Duodenal mucosa (tissue), 2 donors: ENCODE measurements at regions not wholly inside any gene's neighbourhood (a gene's known extent, or its start where the extent isn't known, plus 50 kb on each side); places are given as distances from the start of the nearest gene placed in this dataset.

ENCODE experiments used
- H3K27ac ChIP-seq: one replicate; pipeline ENCODE4 v1.7.0; 2013; ENCODE audit warnings: low read depth, low read length
- H3K27me3 ChIP-seq, 2 donors: one replicate each; pipeline ENCODE4 v1.7.0; 2013; ENCODE audit warnings: low read length in 2 of 2, control low read depth in 1 of 2; ENCODE audit not compliant: insufficient read depth in 2 of 2, control insufficient read depth in 1 of 2
- H3K36me3 ChIP-seq, 2 donors: one replicate each; pipeline ENCODE4 v1.7.0; 2013; ENCODE audit warnings: low read length in 2 of 2, control low read depth in 1 of 2; ENCODE audit not compliant: insufficient read depth in 2 of 2, control insufficient read depth in 1 of 2
- H3K4me1 ChIP-seq, 2 donors: one replicate each; pipeline ENCODE4 v1.7.0; 2013; ENCODE audit warnings: low read length in 2 of 2, control low read depth in 1 of 2; ENCODE audit not compliant: insufficient read depth in 2 of 2, control insufficient read depth in 1 of 2
- H3K4me3 ChIP-seq, 2 donors: one replicate each; pipeline ENCODE4 v1.7.0; 2013; ENCODE audit warnings: low read length in 2 of 2, low read depth in 1 of 2
- H3K9ac ChIP-seq, 2 donors: one replicate each; pipeline ENCODE4 v1.7.0; 2013; ENCODE audit warnings: low read length in 2 of 2, low read depth in 1 of 2
- H3K9me3 ChIP-seq, 2 donors: one replicate each; pipeline ENCODE4 v1.7.0; 2013; ENCODE audit warnings: low read length in 2 of 2, control low read depth in 1 of 2; ENCODE audit not compliant: control insufficient read depth in 1 of 2

DNA sequence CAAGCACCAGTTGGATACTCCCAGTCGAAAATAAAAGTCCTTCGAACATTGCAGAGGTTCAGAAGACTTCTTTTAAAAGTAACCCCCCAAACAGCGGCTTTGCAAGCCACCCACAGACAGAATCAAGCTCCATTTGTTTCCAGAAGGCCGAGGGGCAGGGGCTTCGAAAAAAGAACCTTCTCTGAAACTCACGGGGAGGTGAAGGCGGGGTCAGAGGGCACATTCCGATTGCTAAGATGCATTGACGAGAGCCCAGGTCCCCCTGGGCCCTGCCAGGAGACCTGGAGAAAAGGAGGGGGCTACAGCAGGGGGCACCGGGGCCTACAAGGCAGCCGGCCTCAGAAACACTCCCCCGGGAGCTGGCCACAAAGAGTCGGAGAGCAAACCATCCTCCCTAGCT, 306.8 kb downstream of the MN1 start:
- Histone ChIP-seq H3K4me1 (no peaks in the 10 kb centered on the region), H3K36me3 (no peaks in the 10 kb centered on the region), H3K27ac (no peak overlapping the region), H3K27me3 (no peaks in the 10 kb centered on the region), H3K9me3 (peaks cover 0 to 6% of the 10 kb centered on the region in 2 donors), H3K9ac (no peak overlapping the region), H3K4me3 (no peak overlapping the region)

- H3K4me1 ChIP-seq = no peaks in the 10 kb centered on the region
- H3K4me3 ChIP-seq = no peak overlapping the region
- H3K9ac ChIP-seq = no peak overlapping the region
- no peak overlapping the region for H3K27ac ChIP-seq
- H3K9me3 ChIP-seq = peaks cover 0 to 6% of the 10 kb centered on the region in 2 donors
- H3K27me3 ChIP-seq = no peaks in the 10 kb centered on the region
- H3K36me3 ChIP-seq = no peaks in the 10 kb centered on the region
Observed at GRCh38 chr22:27495325-27495724, 306.2 kb downstream of the MN1 start.

DNA sequence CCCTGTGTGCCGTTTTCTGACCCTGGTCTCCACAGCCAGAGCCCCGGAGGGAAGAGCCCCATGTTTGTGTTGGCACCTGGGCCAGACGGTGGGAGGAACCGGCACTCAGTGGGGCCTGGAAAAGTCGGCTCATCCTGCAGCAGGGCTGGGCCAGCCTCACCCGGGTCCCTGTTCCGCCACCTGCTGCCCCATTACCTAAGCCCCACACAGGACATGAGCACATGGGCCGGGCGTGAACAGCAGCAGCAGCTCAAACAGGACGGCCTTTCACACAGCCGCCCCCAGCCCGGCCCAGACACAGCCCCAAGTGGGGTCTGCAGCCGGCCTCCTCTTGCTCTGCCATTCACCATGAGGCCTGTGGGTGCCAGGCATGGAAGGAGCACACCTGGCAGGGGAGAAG, 302.4 kb downstream of the MN1 start:
- Histone ChIP-seq H3K4me3 (no peak overlapping the region), H3K4me1 (no peaks in the 10 kb centered on the region), H3K27ac (no peak overlapping the region), H3K27me3 (no peaks in the 10 kb centered on the region), H3K9ac (no peak overlapping the region), H3K36me3 (no peaks in the 10 kb centered on the region), H3K9me3 (no peaks in the 10 kb centered on the region)

DNA sequence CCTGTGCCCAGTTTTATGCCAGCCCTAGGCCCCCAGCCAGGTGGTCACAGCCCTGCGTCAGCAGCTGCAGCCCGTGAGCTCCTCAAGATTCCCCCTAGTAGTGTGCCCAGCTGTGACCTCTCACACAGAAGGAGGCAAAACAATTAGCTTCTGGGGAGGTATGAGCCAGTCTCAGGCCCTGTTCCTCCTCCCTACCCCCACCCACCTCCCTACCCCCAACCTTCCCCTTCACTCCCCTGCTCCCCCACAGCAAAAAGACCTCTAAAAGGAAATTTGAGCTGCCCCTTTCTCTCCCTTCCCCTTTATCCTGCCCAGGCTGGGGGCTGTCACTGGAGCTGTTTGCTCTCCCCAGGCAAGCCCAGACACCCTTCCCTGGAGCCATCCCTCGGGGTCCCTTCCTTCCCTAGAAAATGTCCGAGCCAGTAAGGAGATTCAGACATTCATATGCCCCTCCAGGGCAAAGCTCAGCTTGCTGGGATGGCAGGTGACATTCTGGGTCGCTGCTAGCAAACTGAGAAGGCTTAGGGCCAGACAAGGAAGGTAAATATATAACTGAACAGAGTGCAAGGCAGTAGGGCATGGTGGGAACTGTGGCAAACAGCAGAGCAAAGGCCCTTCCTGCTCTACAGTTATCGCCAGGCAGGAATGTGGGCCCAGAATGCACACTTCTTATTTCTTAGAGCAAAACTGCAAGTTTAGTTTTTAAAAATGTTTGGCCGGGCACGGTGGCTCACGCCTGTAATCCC, 300.2 kb downstream of the MN1 start:
- Histone ChIP-seq H3K4me3 (no peak overlapping the region), H3K9me3 (no peaks in the 10 kb centered on the region), H3K4me1 (no peaks in the 10 kb centered on the region), H3K27ac (no peak overlapping the region), H3K9ac (no peak overlapping the region), H3K27me3 (no peaks in the 10 kb centered on the region), H3K36me3 (no peaks in the 10 kb centered on the region)

GRCh38 chr22:27502327-27502726, 299.2 kb downstream of the MN1 start:
- Histone ChIP-seq H3K27me3 (no peaks in the 10 kb centered on the region), H3K4me1 (no peaks in the 10 kb centered on the region), H3K36me3 (no peaks in the 10 kb centered on the region), H3K4me3 (no peak overlapping the region), H3K27ac (no peak overlapping the region), H3K9me3 (no peaks in the 10 kb centered on the region), H3K9ac (no peak overlapping the region)

DNA sequence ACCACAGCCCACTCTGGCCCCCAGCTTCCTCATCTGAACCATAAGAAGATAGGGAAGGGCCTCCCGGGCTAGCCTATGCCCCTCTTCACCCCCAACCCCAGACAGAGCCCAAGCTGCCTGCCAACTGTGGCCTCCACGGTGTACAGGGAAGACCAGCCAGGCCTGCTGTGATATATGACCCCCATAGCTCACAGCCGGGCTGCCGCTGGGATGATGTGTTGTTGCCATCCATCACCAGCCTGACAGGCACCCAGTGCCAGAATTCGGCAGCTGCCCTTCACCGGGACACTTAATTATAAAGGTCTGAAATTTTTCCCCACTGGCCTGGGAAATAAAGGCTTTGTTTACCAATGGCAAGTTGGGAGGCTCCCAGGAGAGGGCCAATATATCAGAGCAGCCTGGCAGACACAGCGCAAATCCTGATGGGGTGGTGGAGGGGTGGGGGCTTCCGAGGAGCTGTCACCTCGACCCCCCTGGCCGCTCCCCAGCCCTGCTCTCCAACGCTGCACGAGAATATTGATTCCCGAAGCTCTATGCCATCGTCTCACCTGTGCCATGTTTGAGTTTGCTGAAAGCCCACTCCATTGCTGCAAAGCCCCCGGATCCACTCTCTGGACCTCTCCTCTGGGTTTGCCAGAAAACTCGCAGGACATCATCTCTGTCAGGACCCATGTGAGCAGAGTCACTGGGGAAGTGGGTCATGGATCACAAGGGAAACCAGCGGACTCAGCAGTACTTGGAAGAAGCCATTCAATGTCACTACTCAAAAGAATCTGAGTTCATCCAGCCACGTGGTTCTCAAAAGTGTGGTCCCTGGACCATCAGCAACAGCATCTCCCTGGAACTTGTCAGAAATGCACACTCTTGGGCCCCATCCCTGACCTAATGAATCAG, 296.9 kb downstream of the MN1 start:
- Histone ChIP-seq H3K4me3 (no peak overlapping the region), H3K4me1 (no peaks in the 10 kb centered on the region), H3K36me3 (no peaks in the 10 kb centered on the region), H3K27me3 (no peaks in the 10 kb centered on the region), H3K27ac (no peak overlapping the region), H3K9me3 (no peaks in the 10 kb centered on the region), H3K9ac (no peak overlapping the region)

- Histone ChIP-seq H3K4me3 (no peak overlapping the region), H3K27me3 (no peaks in the 10 kb centered on the region), H3K9ac (no peak overlapping the region), H3K27ac (no peak overlapping the region), H3K4me1 (no peaks in the 10 kb centered on the region), H3K36me3 (no peaks in the 10 kb centered on the region), H3K9me3 (no peaks in the 10 kb centered on the region)
Observed at GRCh38 chr22:27507111-27507611, 294.4 kb downstream of the MN1 start.

GRCh38 chr22:27507935-27508526, 293.5 kb downstream of the MN1 start:
- H3K36me3 ChIP-seq = no peaks in the 10 kb centered on the region
- H3K27ac ChIP-seq = no peak overlapping the region
- no peaks in the 10 kb centered on the region for H3K9me3 ChIP-seq
- no peaks in the 10 kb centered on the region for H3K27me3 ChIP-seq
- no peak overlapping the region for H3K9ac ChIP-seq
- H3K4me3 ChIP-seq = no peak overlapping the region
- H3K4me1 ChIP-seq = no peaks in the 10 kb centered on the region

- Histone ChIP-seq H3K27ac (no peak overlapping the region), H3K9me3 (no peaks in the 10 kb centered on the region), H3K9ac (no peak overlapping the region), H3K4me3 (no peak overlapping the region), H3K36me3 (no peaks in the 10 kb centered on the region), H3K4me1 (no peaks in the 10 kb centered on the region), H3K27me3 (no peaks in the 10 kb centered on the region)
Observed at GRCh38 chr22:27509132-27509920, 292.2 kb downstream of the MN1 start.
